CD4-positive, alpha-beta T cell treated with Interleukin-12 subunit alpha and Interleukin-12 subunit beta, for 1 hour (primary cell): ENCODE measurements at regions not wholly inside any gene's neighbourhood (a gene's known extent, or its start where the extent isn't known, plus 50 kb on each side); places are given as distances from the start of the nearest gene placed in this dataset.
"Not testable (repeated sequence)": the region's sequence is repeated elsewhere in the genome, so short reads cannot be mapped to it uniquely, and the experiment has no call there.

Experiments used
- DNase-seq: peaks from one replicate; pipeline ENCODE4 v3.0.0-alpha.2; 2020

GRCh38 chr11:34830648-34831047 lies 85.5 kb downstream of the APIP start:
- DNase-seq = no peak

GRCh38 chr11:34830035-34830434 lies 86.1 kb downstream of the APIP start:
- DNase-seq = no peak

- DNase-seq = no peak
Measured at GRCh38 chr11:34827228-34827627, 89.0 kb downstream of the APIP start.

- no peak for DNase-seq
Measured at GRCh38 chr11:34826384-34826726, 89.8 kb downstream of the APIP start.

- DNase-seq = no peak
Measured at GRCh38 chr11:34825670-34826383, 90.4 kb downstream of the APIP start.

GRCh38 chr11:34825315-34825669 lies 90.9 kb downstream of the APIP start:
- DNase-seq = no peak

- DNase-seq = no peak
Measured at GRCh38 chr11:34824425-34824824, 91.8 kb downstream of the APIP start.

- DNase-seq = no peak
Measured at GRCh38 chr11:34823639-34824038, 92.5 kb downstream of the APIP start.

- DNase-seq = no peak
Measured at GRCh38 chr11:34823197-34823596, 93.0 kb downstream of the APIP start.

GRCh38 chr11:34819740-34820482 lies 96.3 kb downstream of the APIP start:
- DNase-seq = peak; percentile 18

GRCh38 chr11:34817812-34818211 lies 98.4 kb downstream of the APIP start:
- DNase-seq = not testable (repeated sequence)

- DNase-seq = no peak
Measured at GRCh38 chr11:34816698-34817213, 99.4 kb downstream of the APIP start.

GRCh38 chr11:34812905-34813576 lies 103.1 kb downstream of the APIP start:
- DNase-seq = no peak

- DNase-seq = no peak
Measured at GRCh38 chr11:34811858-34812257, 104.3 kb downstream of the APIP start.

- no peak for DNase-seq
Measured at GRCh38 chr11:34810107-34810562, 106.0 kb downstream of the APIP start.

- DNase-seq = no peak
Measured at GRCh38 chr11:34809191-34810106, 106.7 kb downstream of the APIP start.

- DNase-seq = no peak
Measured at GRCh38 chr11:34806875-34807274, 109.3 kb downstream of the APIP start.

- no peak for DNase-seq
Measured at GRCh38 chr11:34805937-34806336, 110.2 kb downstream of the APIP start.

GRCh38 chr11:34799848-34800247 lies 116.3 kb downstream of the APIP start:
- no peak for DNase-seq

- no peak for DNase-seq
Measured at GRCh38 chr11:34798985-34799384, 117.2 kb downstream of the APIP start.

GRCh38 chr11:34797497-34797896 lies 118.7 kb downstream of the APIP start:
- not testable (repeated sequence) for DNase-seq

- DNase-seq = no peak
Measured at GRCh38 chr11:34795641-34796040, 120.5 kb downstream of the APIP start.

GRCh38 chr11:34794696-34795095 lies 121.5 kb downstream of the APIP start:
- DNase-seq = no peak
